Kasumi-1 (cell line): ENCODE measurements at regions not wholly inside any gene's neighbourhood (a gene's known extent, or its start where the extent isn't known, plus 50 kb on each side); places are given as distances from the start of the nearest gene placed in this dataset.

Experiments
- DNase-seq, 2 experiments: peaks; one replicate each; lab custom pipeline; 2025; lab: John Stamatoyannopoulos, UW

DNA sequence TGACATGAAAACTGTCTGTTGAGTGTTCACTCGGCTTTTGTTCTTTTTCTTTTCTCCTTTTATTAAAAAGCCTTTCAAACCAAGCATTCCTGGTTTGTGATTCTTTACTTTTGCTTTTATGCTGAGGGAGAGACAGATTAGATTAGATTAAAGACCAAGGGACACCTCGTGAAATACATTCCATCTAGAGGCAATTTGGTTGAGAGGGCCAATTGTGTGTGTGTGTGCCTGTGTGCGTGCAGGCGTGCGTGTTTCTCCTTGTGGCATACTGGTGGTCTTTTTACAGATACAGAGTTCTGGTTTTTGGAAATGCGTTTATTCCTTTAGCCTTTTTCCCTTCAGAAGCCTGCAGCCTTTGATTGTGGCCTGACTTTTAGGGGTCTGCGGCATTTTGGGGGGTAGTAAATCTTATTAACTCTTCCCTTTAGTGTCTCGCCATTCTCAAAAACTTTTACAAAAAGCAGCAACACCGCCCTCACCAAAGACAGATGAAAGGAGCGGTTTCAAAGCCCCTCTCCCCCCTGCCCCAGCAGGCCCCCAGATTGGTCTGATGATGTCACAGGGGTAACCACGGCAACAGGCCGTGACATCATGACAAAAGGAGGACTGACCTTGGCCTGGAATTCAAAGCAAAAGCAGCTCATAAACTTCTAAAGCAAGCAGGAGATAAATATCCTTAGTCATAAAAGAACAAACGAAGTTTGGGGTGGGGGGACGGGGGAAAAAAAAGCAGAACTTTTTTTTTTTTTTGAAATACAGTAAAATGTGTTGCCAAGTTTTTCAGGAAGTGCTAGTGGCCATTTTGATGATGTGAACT lies 84.1 kb upstream of the TBX3 start:
- DNase-seq, result no peak

DNA sequence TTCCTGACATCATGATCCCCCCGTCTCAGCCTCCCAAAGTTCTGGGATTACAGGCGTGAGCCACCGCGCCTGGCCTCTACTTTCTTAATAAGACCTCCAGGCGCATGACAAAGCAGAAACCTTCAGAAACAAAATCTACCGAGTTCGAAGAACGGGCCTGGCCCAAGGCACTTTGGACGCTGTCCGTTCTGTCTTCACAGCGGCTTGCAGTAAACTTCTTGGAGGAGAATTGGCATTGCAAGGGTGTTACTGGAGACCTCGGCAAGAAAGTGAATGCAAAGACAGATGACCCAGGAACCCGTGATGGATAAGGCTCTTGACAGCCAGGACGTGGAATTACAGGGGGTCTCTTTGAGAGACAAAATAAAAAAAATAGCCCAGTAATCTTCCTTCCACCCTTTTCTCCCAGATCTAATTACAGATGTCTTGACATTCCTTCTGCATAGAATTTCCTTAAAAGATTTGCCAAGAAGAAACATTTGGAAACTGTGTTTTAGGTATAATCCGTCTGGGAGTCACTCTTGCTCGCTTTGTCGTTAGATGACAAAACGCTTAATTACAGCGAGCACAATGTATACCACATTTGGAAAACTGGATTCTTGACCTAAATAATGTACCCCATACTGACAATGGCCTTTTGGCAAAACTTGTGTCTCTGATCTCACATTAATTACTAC lies 83.2 kb upstream of the TBX3 start:
- DNase-seq, result no peak

DNA sequence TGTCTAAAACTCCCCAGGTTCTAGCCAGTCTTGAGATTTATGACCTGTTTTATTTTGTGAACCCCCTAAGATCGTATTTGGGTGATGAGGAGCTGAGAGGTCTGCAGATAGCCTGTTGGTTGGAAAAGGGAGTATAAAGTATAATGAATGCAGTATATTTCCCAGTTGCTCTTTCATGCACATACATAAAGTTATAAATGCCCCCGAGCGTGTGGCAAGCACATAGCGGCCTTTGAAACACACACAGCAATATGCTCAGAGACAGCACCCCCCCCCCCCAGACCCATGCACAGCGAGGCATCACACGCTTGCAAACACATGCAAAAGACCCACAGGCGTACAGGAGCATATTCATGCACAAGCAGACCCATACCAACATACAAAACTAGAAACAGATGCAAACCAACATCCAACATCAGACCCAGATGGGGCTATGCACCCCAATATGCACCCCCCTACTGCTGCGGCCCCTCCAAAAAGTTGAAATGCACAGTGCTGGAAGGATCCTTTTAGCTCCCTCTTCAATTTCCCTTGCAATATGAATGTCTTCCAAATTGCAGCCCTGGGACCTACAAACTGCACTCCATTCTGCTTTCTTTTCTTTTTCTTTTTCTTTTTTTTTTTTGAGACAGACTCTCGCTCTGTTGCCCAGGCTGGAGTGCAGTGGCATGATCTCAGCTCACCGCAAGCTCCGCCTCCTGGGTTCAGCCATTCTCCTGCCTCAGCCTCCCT lies 82.2 kb upstream of the TBX3 start:
- DNase-seq, result no peak

DNA sequence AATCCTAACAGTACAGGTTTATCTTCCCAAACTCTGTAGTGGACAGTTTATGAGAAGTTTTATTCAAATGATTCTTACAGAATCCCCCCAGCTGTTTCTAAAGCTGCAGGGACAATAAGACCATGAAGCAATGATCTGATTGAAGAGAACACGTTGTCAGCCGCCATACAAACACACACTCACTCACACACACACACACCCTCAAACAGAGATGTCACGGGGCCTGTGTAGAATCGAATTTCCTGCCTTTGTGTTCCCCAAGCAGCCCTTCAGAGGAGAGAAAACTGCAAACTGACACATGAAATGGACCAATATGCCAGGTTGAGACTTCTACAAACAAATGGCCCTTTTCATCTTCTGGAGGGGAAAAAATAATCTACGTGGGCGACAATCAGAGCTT lies 80.5 kb upstream of the TBX3 start:
- no peak for DNase-seq

DNA sequence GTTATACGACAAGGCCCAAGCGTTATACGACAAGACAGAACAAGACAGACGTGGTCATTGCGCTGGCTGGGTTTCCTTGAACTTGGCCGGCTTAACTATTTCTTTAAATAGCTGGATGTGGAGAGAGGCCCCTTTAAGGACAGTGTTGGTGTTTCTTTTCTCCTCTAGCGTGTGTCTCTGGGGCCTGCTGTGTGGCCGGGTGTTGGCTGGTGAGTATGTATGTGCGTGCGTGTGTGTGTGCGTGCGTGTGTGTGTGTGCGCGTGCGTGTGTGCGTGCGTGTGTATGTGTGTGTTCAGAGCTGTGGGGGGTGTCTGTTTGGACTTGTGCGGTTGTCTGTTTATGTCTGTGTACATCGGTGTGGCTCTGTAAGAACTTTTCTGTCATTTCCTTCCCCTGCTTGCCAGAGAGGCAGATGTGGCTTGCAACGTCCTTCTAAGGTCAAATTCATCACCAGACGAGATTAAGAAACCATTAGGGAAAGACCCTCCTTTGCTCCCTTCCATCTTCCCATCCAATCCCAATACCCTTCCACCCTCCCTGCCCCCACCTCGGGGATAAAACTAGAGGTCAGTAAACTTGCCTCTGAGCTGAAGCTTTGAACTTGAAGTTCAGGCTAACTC lies 78.6 kb upstream of the TBX3 start:
- DNase-seq, result no peak

DNA sequence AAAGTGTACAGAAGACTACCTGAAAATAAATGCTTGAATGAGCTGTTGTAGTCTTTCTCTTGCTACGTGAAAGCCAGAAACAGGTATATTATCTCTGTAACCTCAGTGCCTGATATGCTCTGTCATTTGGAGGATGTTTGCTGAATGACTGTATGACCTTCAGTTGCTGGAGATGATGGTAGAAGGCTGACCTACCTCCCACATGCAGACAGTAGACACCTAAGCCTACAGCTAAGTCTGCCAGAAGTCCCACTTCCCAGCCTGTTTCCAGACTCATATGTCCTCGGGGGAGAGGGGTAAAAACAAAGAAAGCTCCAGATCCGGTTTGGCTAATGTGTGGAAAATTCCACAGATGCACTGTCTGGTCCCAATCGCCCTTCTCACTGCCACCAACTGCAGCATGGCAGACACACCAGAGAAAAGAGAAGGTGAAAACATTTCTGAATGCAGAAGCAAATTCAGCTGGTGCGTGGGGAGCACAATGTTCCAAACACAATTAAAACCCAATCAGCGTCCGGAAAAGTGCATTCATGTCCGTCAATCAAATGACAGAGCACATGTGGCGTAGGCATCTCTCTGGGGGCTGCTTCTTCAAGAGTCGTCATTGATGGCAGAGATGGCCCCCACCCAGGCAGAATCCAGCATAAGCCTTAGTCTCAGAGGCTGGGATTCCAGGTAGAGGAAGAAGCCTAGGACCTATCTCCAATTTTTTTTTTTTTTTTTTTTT lies 76.3 kb upstream of the TBX3 start:
- DNase-seq, result no peak

DNA sequence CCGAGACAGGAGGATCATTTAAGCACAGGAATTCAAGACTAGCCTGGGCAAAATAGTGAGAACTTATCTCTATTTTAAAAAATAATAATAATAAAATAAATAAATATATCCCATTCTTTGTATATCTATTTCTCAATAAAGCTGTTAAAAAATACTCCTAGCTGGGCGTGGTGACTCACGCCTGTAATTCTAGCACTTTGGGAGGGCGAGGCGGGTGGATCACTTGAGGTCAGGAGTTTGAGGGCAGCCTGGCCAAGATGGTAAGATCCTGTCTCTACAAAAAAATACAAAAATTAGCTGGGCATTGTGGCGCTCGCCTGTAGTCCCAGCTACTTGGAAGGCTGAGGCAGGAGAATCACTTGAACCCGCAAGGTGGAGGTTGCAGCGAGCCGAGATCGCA lies 75.7 kb upstream of the TBX3 start:
- no peak for DNase-seq

DNA sequence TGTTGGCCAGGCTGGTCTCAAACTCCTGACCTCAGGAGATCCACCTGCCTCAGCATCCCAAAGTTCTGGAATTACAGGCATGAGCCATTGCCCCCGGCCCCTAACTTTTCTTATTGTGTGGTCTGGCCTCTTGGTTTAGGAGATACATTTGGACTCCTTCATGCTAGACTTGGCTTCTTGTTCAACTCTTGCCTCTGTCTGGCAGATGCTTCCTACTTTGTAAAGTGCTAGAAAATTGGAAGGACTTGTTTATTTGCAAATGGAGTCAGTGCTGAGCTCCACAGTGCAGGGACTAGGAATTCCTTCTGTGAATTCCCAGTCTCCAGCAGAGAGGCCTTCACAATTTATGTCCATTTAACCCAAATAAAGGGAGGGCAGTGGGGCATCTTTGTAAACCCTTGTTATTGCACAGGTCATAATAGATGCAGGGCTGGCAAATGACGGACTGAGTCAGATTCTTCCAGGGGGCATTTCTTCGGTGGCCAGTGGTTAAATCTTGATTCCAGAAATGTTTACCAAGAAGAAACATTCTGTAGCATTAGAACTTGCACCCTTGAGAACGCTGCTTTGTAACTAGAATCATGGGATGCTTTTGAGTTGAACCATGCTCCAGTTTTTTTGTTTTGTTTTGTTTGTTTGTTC lies 73.8 kb upstream of the TBX3 start:
- no peak for DNase-seq

DNA sequence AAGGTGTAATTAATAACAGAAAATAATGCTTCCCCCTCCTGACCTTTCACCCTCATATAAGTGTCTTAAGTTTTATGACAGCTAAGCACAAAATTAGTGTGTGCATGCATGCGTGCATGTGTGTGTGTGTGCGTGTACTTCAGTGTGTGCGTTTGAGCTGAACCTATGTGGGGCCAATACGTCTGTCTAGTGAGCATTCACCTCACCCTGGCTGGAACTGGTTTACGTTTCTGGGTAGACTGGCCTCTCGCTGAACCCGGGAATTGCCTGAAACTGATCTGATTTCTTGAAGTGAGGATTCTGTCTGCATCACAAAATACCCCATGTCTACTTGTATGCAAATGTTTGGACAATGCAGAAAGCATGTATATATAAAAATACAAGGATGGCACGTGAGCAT lies 68.2 kb upstream of the TBX3 start:
- no peak for DNase-seq

DNA sequence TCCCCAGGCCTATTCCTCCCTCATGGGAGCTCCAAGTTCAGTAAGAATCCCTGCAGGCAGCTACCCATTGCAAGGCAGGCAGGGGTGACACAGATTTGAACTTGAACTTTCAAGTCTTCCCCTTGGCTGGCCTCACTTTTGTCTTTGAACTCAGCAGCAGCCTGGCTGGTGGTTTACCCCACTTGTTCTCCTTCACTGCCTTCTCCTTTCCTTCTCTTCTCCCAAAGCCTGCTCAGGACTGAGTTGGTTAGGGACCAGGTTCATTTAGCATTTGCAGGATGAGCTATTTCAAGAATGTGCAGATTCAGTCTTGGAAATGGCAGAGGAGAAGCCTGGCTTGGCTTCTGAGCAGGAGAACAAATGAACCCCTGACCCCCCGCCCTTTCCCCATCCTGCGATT lies 67.7 kb upstream of the TBX3 start:
- DNase-seq, result no peak

DNA sequence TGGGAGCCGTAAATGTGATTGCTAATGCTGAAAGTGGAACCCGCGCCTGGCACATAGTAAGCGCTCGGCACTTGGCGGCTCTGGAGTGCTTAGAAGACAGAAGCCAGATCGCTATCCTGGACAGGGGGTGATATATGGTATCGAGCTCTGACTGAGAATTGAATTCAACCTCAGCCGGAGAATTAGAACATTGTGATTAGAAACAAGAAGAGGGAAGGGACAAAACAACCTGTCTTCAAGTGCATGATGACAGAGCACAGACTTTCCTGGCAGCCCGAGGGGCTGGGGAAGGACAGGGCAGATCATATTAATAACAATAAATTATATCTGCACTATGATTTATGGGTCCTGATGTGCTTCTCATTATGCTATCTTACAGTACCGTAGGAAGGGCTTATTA lies 66.9 kb upstream of the TBX3 start:
- no peak for DNase-seq

DNA sequence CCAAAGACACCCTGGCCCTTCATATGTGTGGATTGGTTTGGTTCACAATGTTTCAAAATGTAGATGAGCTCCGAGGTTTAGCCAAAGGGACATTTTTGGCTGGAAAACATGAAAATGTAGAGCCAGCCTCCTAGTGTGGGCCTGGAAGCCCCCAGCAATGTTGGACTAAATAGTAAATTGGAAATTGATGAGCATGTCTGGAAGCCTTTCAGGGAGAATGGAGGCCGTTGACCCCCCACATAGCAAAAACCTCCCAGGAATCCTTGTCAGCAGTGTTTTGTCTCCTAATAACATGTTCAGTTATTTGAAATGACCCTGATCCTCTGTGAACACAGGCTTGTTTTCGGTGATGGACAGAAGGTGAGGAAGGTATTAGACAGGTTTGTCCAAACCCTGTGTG lies 65.1 kb upstream of the TBX3 start:
- DNase-seq, result no peak

DNA sequence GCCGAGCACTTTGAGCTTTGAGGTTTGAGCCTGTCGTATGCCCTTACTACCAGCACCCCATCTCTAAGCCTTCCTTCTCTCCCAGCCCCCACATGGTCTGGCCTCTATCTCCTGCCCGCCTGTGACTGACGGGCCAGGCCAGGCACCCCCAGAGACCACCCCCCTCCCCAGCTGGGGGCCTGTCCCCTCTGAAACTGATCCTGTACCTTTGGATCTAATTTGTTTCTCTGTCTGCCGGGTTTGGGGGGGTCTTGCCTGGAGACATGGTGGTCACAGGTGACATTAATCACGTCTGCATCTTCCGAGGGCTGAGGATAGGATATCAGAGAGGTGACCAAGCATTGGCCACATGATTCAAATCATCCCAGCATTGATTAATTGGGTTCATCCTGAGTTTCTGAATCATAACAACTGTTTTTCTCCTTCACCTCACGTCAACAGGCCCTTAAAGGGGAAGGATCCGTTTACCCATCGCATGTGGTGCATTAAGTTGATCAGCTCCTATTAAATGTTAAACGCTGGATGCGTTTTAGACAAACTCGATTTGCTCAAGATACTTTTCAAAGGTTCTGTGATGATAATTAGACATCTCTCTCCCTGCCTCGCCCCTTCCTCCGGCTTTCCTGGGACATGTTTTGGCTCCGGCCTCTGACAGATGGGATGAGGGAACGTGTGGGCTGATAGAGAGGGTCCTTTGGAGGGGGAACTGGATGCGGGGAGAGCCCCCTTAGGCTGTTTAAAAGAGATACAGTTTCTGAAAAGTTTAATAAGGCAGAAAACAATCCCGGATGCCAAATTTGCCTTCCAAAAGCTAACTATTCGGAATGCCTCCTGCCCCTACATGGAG lies 63.3 kb upstream of the TBX3 start:
- no peak for DNase-seq

DNA sequence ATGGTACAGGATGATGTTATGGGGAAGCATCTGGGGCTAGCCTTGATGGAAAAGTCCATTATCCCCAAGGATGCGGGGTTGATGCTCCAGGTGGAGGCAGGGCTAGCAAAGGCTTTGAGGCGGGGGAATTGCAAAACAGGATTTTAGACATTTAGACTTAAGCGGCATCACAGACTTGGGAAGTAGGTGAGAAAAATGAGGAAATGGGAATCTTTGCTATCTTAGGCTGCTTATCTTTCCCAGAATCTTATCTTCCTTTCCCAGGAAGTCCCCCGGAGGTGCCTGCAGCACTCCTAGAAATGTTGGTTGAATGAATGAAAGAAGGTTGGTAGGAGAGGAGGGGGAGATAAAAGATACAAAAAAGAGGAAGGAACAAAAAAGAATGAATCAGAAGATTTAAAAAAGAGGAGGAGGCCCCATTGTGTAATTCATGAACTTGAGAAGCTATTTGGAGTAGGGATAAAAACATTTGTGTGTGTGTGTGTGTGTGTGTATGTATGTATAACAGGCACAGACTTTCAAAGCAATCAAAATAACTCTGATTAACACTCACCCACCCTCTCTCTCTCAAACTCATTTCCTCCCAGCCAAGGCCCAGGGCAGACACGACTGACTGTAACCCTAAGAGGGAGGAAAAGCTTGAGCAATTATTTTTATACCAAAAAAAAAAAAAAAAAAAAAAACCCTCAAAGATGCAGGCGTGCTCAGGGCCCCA lies 62.5 kb upstream of the TBX3 start:
- DNase-seq, result no peak

DNA sequence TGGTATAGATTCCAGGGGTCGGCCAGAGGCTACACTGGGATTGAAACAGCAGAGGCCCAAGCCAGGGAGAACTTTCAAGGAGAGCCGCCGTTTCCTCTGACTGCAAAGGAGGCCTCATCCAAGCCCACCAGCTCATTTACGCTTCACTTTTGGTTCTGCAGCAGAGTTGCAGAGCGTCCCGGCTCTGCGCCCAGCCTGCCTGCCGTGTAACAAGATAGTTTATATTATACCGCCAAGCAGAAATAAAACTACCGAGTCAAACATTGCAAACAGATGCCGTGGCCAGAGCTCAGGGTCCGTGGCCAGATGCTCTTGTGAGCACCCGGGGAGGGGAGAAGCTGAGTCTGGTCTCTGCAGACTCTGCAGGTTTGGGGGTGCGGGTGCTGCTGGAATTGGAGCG lies 60.7 kb upstream of the TBX3 start:
- DNase-seq, result no peak

DNA sequence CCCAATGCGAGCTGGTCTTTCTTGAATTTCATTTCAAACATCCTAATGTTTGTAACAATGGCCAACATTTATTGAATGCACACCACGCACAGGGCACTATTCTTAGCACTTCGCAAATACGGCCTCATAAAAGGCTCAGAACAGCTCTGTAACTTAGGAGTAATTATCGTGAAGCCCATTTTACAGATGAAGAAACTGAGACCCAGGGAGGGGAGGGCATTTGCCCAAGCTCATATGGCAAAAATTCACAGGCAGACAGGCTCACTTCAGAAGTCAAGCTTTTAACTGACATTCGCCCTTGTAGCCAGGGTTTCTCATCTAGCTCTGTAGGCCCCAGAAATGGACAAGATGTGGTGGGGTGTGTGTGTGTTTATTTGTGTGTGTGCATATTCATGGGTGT lies 60.3 kb upstream of the TBX3 start:
- no peak for DNase-seq

DNA sequence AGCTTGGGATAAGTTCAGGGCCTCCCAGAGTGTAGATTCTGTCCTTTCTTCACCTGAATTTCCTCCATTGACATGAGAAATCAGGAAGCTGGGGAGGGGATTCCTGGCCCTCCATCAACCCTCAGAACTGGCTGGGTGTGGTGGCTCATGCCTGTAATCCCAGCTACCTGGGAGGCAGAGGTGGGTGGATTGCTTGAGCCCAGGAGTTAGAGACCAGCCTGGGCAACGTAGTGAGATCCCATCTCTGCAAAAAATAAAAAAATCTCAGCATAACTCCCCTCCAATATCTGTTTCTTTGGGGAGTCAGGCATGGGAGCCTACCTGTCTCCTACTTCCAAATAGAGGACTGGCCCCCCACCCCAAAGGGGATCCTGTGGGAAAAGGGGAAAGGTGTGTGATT lies 59.8 kb upstream of the TBX3 start:
- no peak for DNase-seq

DNA sequence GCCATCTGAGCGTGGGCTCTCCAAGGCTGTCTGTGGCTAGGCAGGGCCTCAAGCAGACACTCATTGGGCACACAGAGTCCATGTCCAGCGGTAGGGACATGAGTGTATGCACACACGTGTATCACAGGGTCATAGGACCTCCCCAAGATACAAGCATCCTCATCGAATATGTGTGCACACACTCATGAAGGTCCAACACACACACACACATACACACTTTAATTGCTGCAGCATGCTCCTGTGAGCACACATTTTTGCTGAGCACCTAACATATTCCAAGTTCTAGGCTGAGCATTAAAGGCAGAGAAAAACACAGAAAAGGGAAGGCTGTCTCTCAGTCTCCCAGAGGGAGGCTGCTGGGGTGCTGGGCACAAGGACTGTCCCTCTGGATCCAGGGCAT lies 59.3 kb upstream of the TBX3 start:
- no peak for DNase-seq

DNA sequence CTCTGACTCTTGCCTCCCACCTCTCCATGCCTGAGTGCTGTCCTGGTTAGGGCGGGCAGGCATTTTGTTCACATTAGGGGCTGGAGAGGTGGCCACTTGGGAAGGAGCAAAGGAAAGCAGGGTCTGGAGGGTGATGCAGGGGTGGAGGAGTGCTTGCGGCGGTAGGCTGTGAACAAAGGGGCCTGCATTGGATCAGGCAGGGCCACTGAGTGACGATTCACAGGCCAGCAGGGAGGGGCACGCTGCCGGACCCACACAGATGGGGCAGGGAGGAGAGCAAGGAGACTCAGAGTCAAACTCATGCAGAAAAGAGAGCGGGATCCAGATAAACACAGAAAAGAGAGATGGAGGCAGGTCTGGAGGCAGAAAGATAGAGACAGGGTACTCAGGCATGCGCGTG lies 58.4 kb upstream of the TBX3 start:
- DNase-seq, result no peak

DNA sequence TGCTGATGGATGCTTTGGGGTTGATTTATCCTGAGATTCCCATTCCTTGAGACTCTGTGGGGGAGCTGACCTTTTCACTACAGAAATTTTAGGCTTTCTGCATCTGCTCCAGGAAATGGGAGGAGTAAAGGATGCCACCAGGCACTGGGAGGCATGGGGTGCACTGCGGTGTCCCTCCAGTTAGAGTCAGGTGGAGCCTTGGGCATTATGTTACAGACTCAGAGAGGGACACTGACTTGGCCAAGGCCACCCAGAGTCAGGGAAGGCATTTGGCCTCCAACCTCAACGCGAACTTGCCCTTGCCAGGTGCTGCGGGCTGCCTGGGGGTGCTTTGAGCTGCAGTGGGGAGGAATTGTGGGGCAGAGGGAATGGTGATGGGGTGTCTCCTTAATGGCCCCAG lies 58.0 kb upstream of the TBX3 start:
- no peak for DNase-seq
